GM23338 (cell line): ENCODE measurements at regions not wholly inside any gene's neighbourhood (a gene's known extent, or its start where the extent isn't known, plus 50 kb on each side); places are given as distances from the start of the nearest gene placed in this dataset.

ENCODE experiments used
- ATAC-seq: fragments of 200-7000 bp; cut with Tn5 transposase; 3 replicates; pipeline ENCODE4 v1.9.1; 2020
- DNase-seq: peaks from one replicate; pipeline ENCODE4 v3.0.0-alpha.2; 2015; ENCODE audit warnings: low spot score
- H2AFZ ChIP-seq: fragments of 200-600 bp; sonication (generic); 2 replicates; pipeline ENCODE4 v1.8.0; 2016; ENCODE audit warnings: antibody characterized with exemption, mild to moderate bottlenecking, moderate library complexity
- H3F3A ChIP-seq: fragments of 200-600 bp; sonication (generic); replicated peaks from 2 replicates; pipeline ENCODE4 v1.8.0; 2017; ENCODE audit warnings: antibody characterized with exemption, mixed run types, low read depth
- H3K27ac ChIP-seq: fragments of 200-600 bp; sonication (generic); 2 replicates; pipeline ENCODE4 v1.6.1; 2016; ENCODE audit warnings: low read depth
- H3K27me3 ChIP-seq: fragments of 200-600 bp; sonication (generic); 2 replicates; pipeline ENCODE4 v1.8.0; 2016; ENCODE audit warnings: mild to moderate bottlenecking, mixed run types, moderate library complexity; ENCODE audit not compliant: insufficient read depth
- H3K36me3 ChIP-seq: fragments of 200-600 bp; sonication (generic); 2 replicates; pipeline ENCODE4 v1.8.0; 2016; ENCODE audit warnings: mild to moderate bottlenecking; ENCODE audit not compliant: insufficient read depth
- H3K4me1 ChIP-seq: fragments of 200-600 bp; sonication (generic); 2 replicates; pipeline ENCODE4 v1.8.0; 2016; ENCODE audit warnings: mild to moderate bottlenecking, moderate library complexity; ENCODE audit not compliant: insufficient read depth
- H3K4me2 ChIP-seq: fragments of 200-600 bp; sonication (generic); 2 replicates; pipeline ENCODE4 v1.7.1; 2017; ENCODE audit warnings: mixed run types
- H3K4me3 ChIP-seq: fragments of 200-600 bp; sonication (generic); 2 replicates; pipeline ENCODE4 v1.6.1; 2016; ENCODE audit warnings: mixed run types
- H3K79me2 ChIP-seq: fragments of 200-600 bp; sonication (generic); replicated peaks from 2 replicates; pipeline ENCODE4 v1.8.0; 2017; ENCODE audit warnings: mild to moderate bottlenecking; ENCODE audit not compliant: insufficient read depth
- H3K9me2 ChIP-seq: fragments of 200-600 bp; sonication (generic); 2 replicates; pipeline ENCODE4 v1.8.0; 2017; ENCODE audit not compliant: insufficient read depth
- H4K20me1 ChIP-seq: fragments of 200-600 bp; sonication (generic); replicated peaks from 2 replicates; pipeline ENCODE4 v1.8.0; 2017; ENCODE audit warnings: mild to moderate bottlenecking; ENCODE audit not compliant: insufficient read depth
- H3K27ac Mint-ChIP-seq: 2 replicates; pipeline ENCODE4 v1.8.0; 2020; ENCODE audit warnings: inconsistent platforms, mild to moderate bottlenecking, moderate library complexity, mixed read lengths
- H3K27me3 Mint-ChIP-seq: 3 replicates; pipeline ENCODE4 v1.8.0; 2022; ENCODE audit warnings: low read depth, mild to moderate bottlenecking, moderate library complexity, mixed read lengths, inconsistent platforms; ENCODE audit not compliant: insufficient read depth, poor library complexity
- H3K36me3 Mint-ChIP-seq: 3 replicates; pipeline ENCODE4 v1.8.0; 2021; ENCODE audit warnings: low read depth, mild to moderate bottlenecking, inconsistent platforms, moderate library complexity, mixed read lengths
- H3K4me1 Mint-ChIP-seq: 3 replicates; pipeline ENCODE4 v1.8.0; 2020; ENCODE audit warnings: mild to moderate bottlenecking, inconsistent platforms, mixed read lengths
- H3K4me3 Mint-ChIP-seq: 3 replicates; pipeline ENCODE4 v1.8.0; 2021; ENCODE audit warnings: moderate library complexity, mild to moderate bottlenecking, inconsistent platforms, mixed read lengths
- H3K9me3 Mint-ChIP-seq: 3 replicates; pipeline ENCODE4 v1.8.0; 2020; ENCODE audit warnings: moderate library complexity, mild to moderate bottlenecking, inconsistent platforms, mixed read lengths
- EZH2phosphoT487 ChIP-seq: fragments of 200-600 bp; sonication (generic); IDR thresholded peaks from one replicate; pipeline ENCODE4 v1.8.1; 2018; ENCODE audit warnings: antibody characterized with exemption; ENCODE audit not compliant: unreplicated experiment
- REST ChIP-seq: IDR thresholded peaks from one replicate; pipeline ENCODE4 v1.6.1; 2018; ENCODE audit warnings: antibody characterized with exemption; ENCODE audit not compliant: unreplicated experiment
- STAT1 ChIP-seq: IDR thresholded peaks from one replicate; pipeline ENCODE4 v1.6.1; 2016; ENCODE audit warnings: antibody characterized with exemption; ENCODE audit not compliant: unreplicated experiment
- ZNF462 ChIP-seq: fragments of 250-450 bp; sonication (Bioruptor Pico); IDR thresholded peaks from 2 replicates; pipeline ENCODE4 v1.5.0; 2020; ENCODE audit warnings: mild to moderate bottlenecking, moderate library complexity

GRCh38 chr2:66901344-66901743 is 466.4 kb downstream of the MEIS1 start:
- H3K36me3 Mint-ChIP-seq: no peaks in the 10 kb centered on the region
- H3K27me3 ChIP-seq: no peaks in the 10 kb centered on the region
- no peak overlapping the region for H2AFZ ChIP-seq
- no peak overlapping the region for H3K4me3 Mint-ChIP-seq
- no peak for TF ChIP-seq EZH2phosphoT487
- no peak for TF ChIP-seq STAT1
- no peak for TF ChIP-seq REST
- no peak for TF ChIP-seq ZNF462 (CRISPR knock-in tag)
- no peak overlapping the region for H3K4me2 ChIP-seq
- H3K4me1 ChIP-seq: no peaks in the 10 kb centered on the region
- no peaks in the 10 kb centered on the region for H3K79me2 ChIP-seq
- H3K27me3 Mint-ChIP-seq: peaks cover 4% of the 10 kb centered on the region
- H4K20me1 ChIP-seq: no peaks in the 10 kb centered on the region
- no peaks in the 10 kb centered on the region for H3F3A ChIP-seq
- H3K27ac Mint-ChIP-seq: no peak overlapping the region
- H3K9me2 ChIP-seq: peaks cover 7% of the 10 kb centered on the region
- H3K27ac ChIP-seq: no peak overlapping the region
- no peaks in the 10 kb centered on the region for H3K36me3 ChIP-seq
- no peak for ATAC-seq
- DNase-seq: no peak
- peaks cover 15% of the 10 kb centered on the region; the same call in 2 of the 3 replicates for H3K4me1 Mint-ChIP-seq
- H3K9me3 Mint-ChIP-seq: no peaks in the 10 kb centered on the region
- H3K4me3 ChIP-seq: no peak overlapping the region
